NCI-H774 (cell line): ENCODE measurements at regions not wholly inside any gene's neighbourhood (a gene's known extent, or its start where the extent isn't known, plus 50 kb on each side); places are given as distances from the start of the nearest gene placed in this dataset.
"Not testable (repeated sequence)": the region's sequence is repeated elsewhere in the genome, so short reads cannot be mapped to it uniquely, and the experiment has no call there.

Experiments
- DNase-seq: peaks from one replicate; lab custom pipeline; 2025; lab: John Stamatoyannopoulos, UW

GRCh38 chr3:153830552-153830951, 290.6 kb upstream of the ARHGEF26 start:
- peak; percentile 15 for DNase-seq

GRCh38 chr3:153835540-153835939, 285.6 kb upstream of the ARHGEF26 start:
- no peak for DNase-seq

- DNase-seq: no peak
These were observed 280.7 kb upstream of the ARHGEF26 start for GRCh38 chr3:153840487-153840886.

GRCh38 chr3:153843994-153844393, 277.2 kb upstream of the ARHGEF26 start:
- no peak for DNase-seq

- no peak for DNase-seq
These were observed 275.9 kb upstream of the ARHGEF26 start for GRCh38 chr3:153845311-153845710.

- DNase-seq: no peak
These were observed 272.5 kb upstream of the ARHGEF26 start for GRCh38 chr3:153848702-153849101.

- DNase-seq: no peak
These were observed 268.8 kb upstream of the ARHGEF26 start for GRCh38 chr3:153852355-153852754.

GRCh38 chr3:153853163-153853562, 268.0 kb upstream of the ARHGEF26 start:
- DNase-seq: no peak

GRCh38 chr3:153855772-153856171, 265.4 kb upstream of the ARHGEF26 start:
- no peak for DNase-seq

GRCh38 chr3:153856932-153857331, 264.3 kb upstream of the ARHGEF26 start:
- no peak for DNase-seq

GRCh38 chr3:153864793-153865192, 256.4 kb upstream of the ARHGEF26 start:
- DNase-seq: no peak

- DNase-seq: no peak
These were observed 254.3 kb upstream of the ARHGEF26 start for GRCh38 chr3:153866901-153867300.

- DNase-seq: not testable (repeated sequence)
These were observed 246.8 kb upstream of the ARHGEF26 start for GRCh38 chr3:153874348-153874747.

- no peak for DNase-seq
These were observed 240.7 kb upstream of the ARHGEF26 start for GRCh38 chr3:153880493-153880892.

- DNase-seq: no peak
These were observed 240.0 kb upstream of the ARHGEF26 start for GRCh38 chr3:153881201-153881600.

GRCh38 chr3:153885359-153885758, 235.8 kb upstream of the ARHGEF26 start:
- no peak for DNase-seq

- no peak for DNase-seq
These were observed 231.3 kb upstream of the ARHGEF26 start for GRCh38 chr3:153889905-153890334.

- DNase-seq: no peak
These were observed 229.1 kb upstream of the ARHGEF26 start for GRCh38 chr3:153892126-153892525.

- DNase-seq: no peak
These were observed 226.3 kb upstream of the ARHGEF26 start for GRCh38 chr3:153894857-153895256.

- DNase-seq: no peak
These were observed 225.0 kb upstream of the ARHGEF26 start for GRCh38 chr3:153896197-153896596.

- DNase-seq: no peak
These were observed 224.0 kb upstream of the ARHGEF26 start for GRCh38 chr3:153897025-153897723.

- no peak for DNase-seq
These were observed 223.3 kb upstream of the ARHGEF26 start for GRCh38 chr3:153897842-153898241.

GRCh38 chr3:153901152-153901551, 220.0 kb upstream of the ARHGEF26 start:
- DNase-seq: no peak

GRCh38 chr3:153901991-153902390, 219.2 kb upstream of the ARHGEF26 start:
- DNase-seq: no peak
